ENCODE measurements at regions not wholly inside any gene's neighbourhood (a gene's known extent, or its start where the extent isn't known, plus 50 kb on each side); places are given as distances from the start of the nearest gene placed in this dataset.
"Not testable (repeated sequence)": the region's sequence is repeated elsewhere in the genome, so short reads cannot be mapped to it uniquely, and the experiment has no call there.

DNA sequence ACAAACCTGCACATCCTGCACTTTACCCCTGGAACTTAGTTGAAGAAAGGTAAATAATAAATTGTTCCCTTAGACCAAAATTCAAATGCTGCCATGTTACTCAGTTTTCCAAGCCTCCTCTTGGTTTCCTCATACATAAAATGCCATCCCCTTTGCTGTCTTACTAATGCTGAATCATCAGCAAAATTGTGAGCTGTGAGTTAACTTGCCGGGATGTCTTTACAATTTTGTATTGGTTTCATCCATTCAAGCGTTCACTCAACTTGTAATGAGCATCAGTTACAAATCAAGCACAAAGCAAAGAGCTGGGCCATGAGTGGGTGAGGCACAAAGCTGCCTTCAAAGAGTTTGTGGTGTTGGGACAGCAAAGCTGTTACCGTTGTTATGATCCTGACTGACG lies 395.8 kb upstream of the ZMIZ1 start:
- 76% methylated on average over 3 of the region's 4 CpGs for WGBS (ENCODE audit: insufficient coverage, low coverage, low lambda C conversion rate, missing lambda C conversion rate)

DNA sequence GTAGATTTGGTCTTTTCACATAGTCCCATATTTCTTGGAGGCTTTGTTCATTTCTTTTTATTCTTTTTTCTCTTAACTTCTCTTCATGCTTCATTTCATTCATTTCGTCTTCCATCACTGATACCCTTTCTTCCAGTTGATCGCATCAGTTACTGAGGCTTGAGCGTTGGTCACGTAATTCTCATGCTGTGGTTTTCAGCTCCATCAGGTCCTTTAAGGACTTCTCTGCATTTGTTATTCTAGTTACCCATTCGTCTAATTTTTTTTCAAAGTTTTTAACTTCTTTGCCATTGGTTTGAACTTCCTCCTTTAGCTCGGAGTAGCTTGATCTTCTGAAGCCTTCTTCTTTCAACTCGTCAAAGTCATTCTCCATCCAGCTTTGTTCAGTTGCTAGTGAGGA lies 387.6 kb upstream of the ZMIZ1 start:
- intact Hi-C loops (cut with DNase I) = not testable (repeated sequence)

More for the DNA sequence above, 395.8 kb upstream of the ZMIZ1 start:
- Histone ChIP-seq H3K27ac (no peak overlapping the region), H3K4me1 (no peaks in the 10 kb centered on the region), H3K9me3 (no peaks in the 10 kb centered on the region), H3K27me3 (no peaks in the 10 kb centered on the region), H3K36me3 (no peaks in the 10 kb centered on the region), H3K4me3 (no peak overlapping the region)
- DNase-seq (no peak), ATAC-seq (no peak)
- intact Hi-C loops (cut with DNase I) = no loop called here
- TF ChIP-seq, protein P1, sequence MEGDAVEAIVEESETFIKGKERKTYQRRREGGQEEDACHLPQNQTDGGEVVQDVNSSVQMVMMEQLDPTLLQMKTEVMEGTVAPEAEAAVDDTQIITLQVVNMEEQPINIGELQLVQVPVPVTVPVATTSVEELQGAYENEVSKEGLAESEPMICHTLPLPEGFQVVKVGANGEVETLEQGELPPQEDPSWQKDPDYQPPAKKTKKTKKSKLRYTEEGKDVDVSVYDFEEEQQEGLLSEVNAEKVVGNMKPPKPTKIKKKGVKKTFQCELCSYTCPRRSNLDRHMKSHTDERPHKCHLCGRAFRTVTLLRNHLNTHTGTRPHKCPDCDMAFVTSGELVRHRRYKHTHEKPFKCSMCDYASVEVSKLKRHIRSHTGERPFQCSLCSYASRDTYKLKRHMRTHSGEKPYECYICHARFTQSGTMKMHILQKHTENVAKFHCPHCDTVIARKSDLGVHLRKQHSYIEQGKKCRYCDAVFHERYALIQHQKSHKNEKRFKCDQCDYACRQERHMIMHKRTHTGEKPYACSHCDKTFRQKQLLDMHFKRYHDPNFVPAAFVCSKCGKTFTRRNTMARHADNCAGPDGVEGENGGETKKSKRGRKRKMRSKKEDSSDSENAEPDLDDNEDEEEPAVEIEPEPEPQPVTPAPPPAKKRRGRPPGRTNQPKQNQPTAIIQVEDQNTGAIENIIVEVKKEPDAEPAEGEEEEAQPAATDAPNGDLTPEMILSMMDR (IDR thresholded peaks at IDR 0.05) = no peak
- TF ChIP-seq POLR2A (IDR thresholded peaks at IDR 0.05) = no peak

DNA sequence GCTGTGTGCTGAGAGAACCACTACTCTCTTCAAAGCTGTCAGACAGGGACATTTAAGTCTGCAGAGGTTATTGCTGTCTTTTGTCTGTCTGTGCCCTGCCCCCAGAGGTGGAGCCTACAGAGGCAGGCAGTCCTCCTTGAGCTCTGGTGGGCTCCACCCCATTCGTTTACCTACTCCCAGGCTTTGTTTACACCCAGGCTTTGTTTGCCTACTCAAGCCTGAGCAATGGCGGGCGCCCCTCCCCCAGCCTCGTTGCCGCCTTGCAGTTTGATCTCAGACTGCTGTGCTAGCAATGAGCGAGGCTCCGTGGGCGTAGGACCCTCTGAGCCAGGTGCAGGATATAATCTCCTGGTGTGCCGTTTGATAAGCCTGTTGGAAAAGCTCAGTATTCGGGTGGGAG lies 386.8 kb upstream of the ZMIZ1 start:
- H3K4me3 ChIP-seq; H3K27me3 ChIP-seq; ATAC-seq; intact Hi-C loops (cut with DNase I); H3K9me3 ChIP-seq; H3K36me3 ChIP-seq; DNase-seq; H3K27ac ChIP-seq; H3K4me1 ChIP-seq: not testable (repeated sequence)
- 51% methylated on average over 3 of the region's 10 CpGs for WGBS (ENCODE audit: insufficient coverage, low coverage, low lambda C conversion rate, missing lambda C conversion rate)

More for the DNA sequence above, 387.6 kb upstream of the ZMIZ1 start:
- H3K4me3 ChIP-seq, H3K27ac ChIP-seq, H3K9me3 ChIP-seq, DNase-seq, ATAC-seq, H3K4me1 ChIP-seq, H3K27me3 ChIP-seq, H3K36me3 ChIP-seq: not testable (repeated sequence)
- WGBS (ENCODE audit: insufficient coverage, low coverage, low lambda C conversion rate, missing lambda C conversion rate) = 76% methylated on average over 7 of the region's 7 CpGs

DNA sequence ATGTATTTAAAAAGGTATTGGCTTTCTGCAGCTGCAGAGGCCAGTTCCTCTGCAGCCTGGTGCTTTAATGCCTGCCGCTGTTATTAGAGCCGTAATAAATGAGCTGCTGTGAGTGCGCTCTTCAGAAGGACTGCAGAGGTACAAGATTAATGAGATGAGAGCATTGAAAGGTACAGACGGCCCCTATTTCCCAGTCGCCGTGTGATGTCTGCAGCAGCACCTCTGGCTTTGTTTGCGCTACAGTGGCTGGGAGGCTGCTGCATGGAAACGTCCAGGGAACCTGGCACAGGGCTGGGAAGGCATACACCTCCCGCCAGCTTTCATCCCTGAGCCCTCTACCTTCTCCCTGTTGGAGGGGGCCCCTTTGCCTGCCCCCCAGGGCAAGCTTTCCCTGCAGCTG lies 383.8 kb upstream of the ZMIZ1 start:
- Histone ChIP-seq H3K4me1 (no peaks in the 10 kb centered on the region), H3K27me3 (no peaks in the 10 kb centered on the region), H3K36me3 (no peaks in the 10 kb centered on the region), H3K4me3 (no peak overlapping the region), H3K9me3 (no peaks in the 10 kb centered on the region), H3K27ac (no peak overlapping the region)
- intact Hi-C loops (cut with DNase I) = no loop called here
- ATAC-seq (no peak), DNase-seq (no peak)
- TF ChIP-seq, protein P1 (IDR thresholded peaks at IDR 0.05) = no peak
- no peak for TF ChIP-seq POLR2A (IDR thresholded peaks at IDR 0.05)
- 93% methylated on average over 3 of the region's 9 CpGs for WGBS (ENCODE audit: insufficient coverage, low coverage, low lambda C conversion rate, missing lambda C conversion rate)

DNA sequence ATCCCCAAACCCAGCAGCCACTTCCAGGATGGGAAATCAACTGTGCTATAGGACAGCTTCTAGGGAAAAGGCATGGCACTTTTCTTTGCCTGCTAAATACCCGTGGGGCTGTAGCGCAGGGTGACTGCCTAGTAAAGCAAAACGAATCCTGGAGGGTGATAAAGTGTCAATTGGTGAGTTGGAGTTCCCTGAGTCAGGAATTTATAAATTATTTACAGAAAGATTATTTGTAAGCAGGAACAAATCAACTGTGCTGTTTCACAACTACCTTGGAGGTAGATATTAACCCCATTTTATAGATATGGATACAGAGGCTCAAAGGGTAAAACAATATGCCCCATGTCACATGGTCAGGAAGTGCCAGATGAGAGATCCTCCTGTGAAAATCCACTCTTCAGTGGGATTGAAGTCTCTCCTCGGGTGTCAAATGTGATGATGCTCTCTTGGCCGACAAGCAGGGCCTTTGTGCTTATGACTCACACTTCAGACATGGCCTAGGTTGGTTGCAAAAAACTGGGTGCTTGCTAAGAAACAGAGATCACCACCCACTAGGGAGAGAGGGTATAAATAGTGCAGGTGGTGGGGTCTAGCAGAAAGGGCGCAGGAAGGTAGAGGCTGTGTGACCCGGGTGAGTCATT lies 383.2 kb upstream of the ZMIZ1 start:
- 83% methylated on average over 6 of the region's 7 CpGs for WGBS (ENCODE audit: insufficient coverage, low coverage, low lambda C conversion rate, missing lambda C conversion rate)
- intact Hi-C loops (cut with DNase I) = no loop called here
- ATAC-seq = no peak

More for the DNA sequence above, 383.2 kb upstream of the ZMIZ1 start:
- no peak overlapping the region for H3K4me3 ChIP-seq
- no peaks in the 10 kb centered on the region for H3K9me3 ChIP-seq
- no peaks in the 10 kb centered on the region for H3K36me3 ChIP-seq
- TF ChIP-seq, protein P1 (IDR thresholded peaks at IDR 0.05) = no peak
- TF ChIP-seq POLR2A (IDR thresholded peaks at IDR 0.05) = no peak
- no peaks in the 10 kb centered on the region for H3K27me3 ChIP-seq
- H3K4me1 ChIP-seq = no peaks in the 10 kb centered on the region
- H3K27ac ChIP-seq = no peak overlapping the region
- no peak for DNase-seq

Data from right lobe of liver (tissue), 6 donors.